CD4-positive, CD25-positive, alpha-beta regulatory T cell (primary cell): ENCODE measurements at regions not wholly inside any gene's neighbourhood (a gene's known extent, or its start where the extent isn't known, plus 50 kb on each side); places are given as distances from the start of the nearest gene placed in this dataset.
"Not testable (repeated sequence)": the region's sequence is repeated elsewhere in the genome, so short reads cannot be mapped to it uniquely, and the experiment has no call there.

Experiments
- ATAC-seq, 2 donors: fragments of 150-1000 bp; cut with Tn5 transposase; one replicate each; pipeline ENCODE4 v1.10.0; 2021; ENCODE audit warnings: low read depth in 2 of 2, moderate number of reproducible peaks in 2 of 2, moderate library complexity in 1 of 2
- DNase-seq, 3 donors: peaks; one replicate each; pipeline versions ENCODE4 v3.0.0 to v3.0.0-alpha.2; 2012 to 2022; ENCODE audit warnings: mixed read lengths in 1 of 3
- H3K27ac ChIP-seq: one replicate; pipeline ENCODE4 v1.7.0; 2013; ENCODE audit warnings: mild to moderate bottlenecking, low read length; ENCODE audit not compliant: insufficient read depth, poor library complexity, severe bottlenecking
- H3K27me3 ChIP-seq: one replicate; pipeline ENCODE4 v1.7.0; 2013; ENCODE audit warnings: low read length; ENCODE audit not compliant: control insufficient read depth, insufficient read depth
- H3K36me3 ChIP-seq: one replicate; pipeline ENCODE4 v1.7.0; 2013; ENCODE audit warnings: mild to moderate bottlenecking, low read length, moderate library complexity; ENCODE audit not compliant: control insufficient read depth, insufficient read depth
- H3K4me1 ChIP-seq: 2 replicates; pipeline ENCODE4 v1.7.0; 2013; ENCODE audit warnings: mild to moderate bottlenecking, low read length; ENCODE audit not compliant: insufficient read depth, control insufficient read depth, poor library complexity, severe bottlenecking
- H3K4me3 ChIP-seq: one replicate; pipeline ENCODE4 v1.7.0; 2013; ENCODE audit warnings: low read depth, mild to moderate bottlenecking, low read length, moderate library complexity
- H3K9me3 ChIP-seq, 2 experiments: 1 replicate in 1 of 2; 2 replicates in 1 of 2; pipeline ENCODE4 v1.7.0; 2013; ENCODE audit warnings: low read length in 2 of 2, mild to moderate bottlenecking in 1 of 2, moderate library complexity in 1 of 2; ENCODE audit not compliant: control insufficient read depth in 2 of 2
- H3K27ac Mint-ChIP-seq, 3 donors: one replicate each; pipeline ENCODE4 v1.8.0; 2020 to 2022; ENCODE audit warnings: mild to moderate bottlenecking in 3 of 3, mixed read lengths in 3 of 3, moderate library complexity in 2 of 3
- H3K27me3 Mint-ChIP-seq: one replicate; pipeline ENCODE4 v1.8.0; 2022; ENCODE audit warnings: mild to moderate bottlenecking, mixed read lengths
- H3K36me3 Mint-ChIP-seq: one replicate; pipeline ENCODE4 v1.8.0; 2020; ENCODE audit warnings: mixed read lengths
- H3K4me1 Mint-ChIP-seq, 4 donors: one replicate each; pipeline ENCODE4 v1.8.0; 2020 to 2022; ENCODE audit warnings: mixed read lengths in 4 of 4, mild to moderate bottlenecking in 1 of 4
- H3K4me3 Mint-ChIP-seq, 4 donors: one replicate each; pipeline ENCODE4 v1.8.0; 2020 to 2022; ENCODE audit warnings: mild to moderate bottlenecking in 4 of 4, mixed read lengths in 4 of 4, moderate library complexity in 3 of 4
- H3K9me3 Mint-ChIP-seq, 7 donors: one replicate each; pipeline ENCODE4 v1.8.0; 2020 to 2022; ENCODE audit warnings: mixed read lengths in 7 of 7, mild to moderate bottlenecking in 3 of 7, moderate library complexity in 2 of 7

DNA sequence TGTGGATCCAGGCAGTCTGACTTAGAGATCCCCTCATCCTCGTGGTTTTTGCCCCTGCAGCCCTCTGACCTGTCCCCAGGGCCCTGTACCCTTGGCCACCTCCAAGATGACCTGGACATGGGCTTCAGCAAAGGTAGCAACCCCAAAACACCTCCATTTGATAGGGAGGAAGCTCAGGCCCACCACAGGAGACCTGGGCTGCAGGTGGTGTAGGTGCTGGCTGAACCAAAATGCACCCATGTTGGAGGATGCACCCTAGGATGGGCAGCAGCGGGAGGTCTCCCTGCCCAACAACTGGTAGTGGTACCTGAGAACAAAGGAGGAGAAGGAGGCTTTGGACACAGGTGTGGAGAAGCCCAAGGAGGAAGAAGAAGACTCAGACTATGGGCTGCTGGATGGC is 188.7 kb downstream of the ZNF716 start:
- no peak overlapping the region for H3K4me3 Mint-ChIP-seq
- no peaks in the 10 kb centered on the region for H3K27me3 Mint-ChIP-seq
- Histone ChIP-seq H3K27ac (no peak overlapping the region), H3K36me3 (no peaks in the 10 kb centered on the region), H3K27me3 (no peaks in the 10 kb centered on the region), H3K9me3 (peaks cover 0 to 10% of the 10 kb centered on the region in 2 experiments), H3K4me3 (no peak overlapping the region), H3K4me1 (no peaks in the 10 kb centered on the region)
- H3K4me1 Mint-ChIP-seq = no peaks in the 10 kb centered on the region
- H3K36me3 Mint-ChIP-seq = no peaks in the 10 kb centered on the region
- H3K27ac Mint-ChIP-seq = no peak overlapping the region
- DNase-seq (no peak), ATAC-seq (no peak)
- H3K9me3 Mint-ChIP-seq = peaks cover 0 to 18% (median 4%) of the 10 kb centered on the region in 7 donors

DNA sequence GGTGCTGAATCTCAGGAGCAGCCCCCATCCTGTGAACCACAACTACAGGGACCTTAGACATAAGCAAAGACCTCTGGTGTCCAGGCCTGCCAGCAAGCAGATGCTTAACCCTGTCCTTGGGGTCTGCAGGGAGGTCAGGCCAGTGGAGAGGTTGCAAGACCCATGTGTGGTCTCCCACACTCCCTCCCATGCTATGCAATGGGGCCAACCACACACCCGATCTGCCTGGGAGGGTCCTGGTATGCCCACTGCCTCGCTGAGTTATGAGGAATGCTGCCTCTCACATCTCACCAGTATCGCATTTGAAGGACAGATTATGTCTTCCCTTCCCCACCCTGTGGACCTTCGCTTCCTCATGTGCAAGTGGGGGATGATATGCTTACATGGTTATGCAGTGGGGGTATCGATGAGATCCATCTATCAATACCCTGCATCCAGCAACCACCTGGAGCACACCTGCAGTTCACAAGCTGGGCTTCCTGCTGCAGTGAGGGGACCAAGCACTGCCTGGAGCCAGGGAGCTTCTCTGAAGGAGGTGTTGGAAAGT is 191.6 kb downstream of the ZNF716 start:
- ATAC-seq (no peak), DNase-seq (no peak)
- Histone ChIP-seq H3K27me3 (no peaks in the 10 kb centered on the region), H3K4me1 (no peaks in the 10 kb centered on the region), H3K27ac (no peak overlapping the region), H3K9me3 (peaks cover 0 to 10% of the 10 kb centered on the region in 2 experiments), H3K36me3 (no peaks in the 10 kb centered on the region), H3K4me3 (no peak overlapping the region)
- H3K27me3 Mint-ChIP-seq = no peaks in the 10 kb centered on the region
- no peaks in the 10 kb centered on the region for H3K4me1 Mint-ChIP-seq
- no peak overlapping the region for H3K4me3 Mint-ChIP-seq
- H3K27ac Mint-ChIP-seq = no peak overlapping the region
- no peaks in the 10 kb centered on the region for H3K36me3 Mint-ChIP-seq
- peaks cover 0 to 24% (median 6%) of the 10 kb centered on the region in 7 donors for H3K9me3 Mint-ChIP-seq

DNA sequence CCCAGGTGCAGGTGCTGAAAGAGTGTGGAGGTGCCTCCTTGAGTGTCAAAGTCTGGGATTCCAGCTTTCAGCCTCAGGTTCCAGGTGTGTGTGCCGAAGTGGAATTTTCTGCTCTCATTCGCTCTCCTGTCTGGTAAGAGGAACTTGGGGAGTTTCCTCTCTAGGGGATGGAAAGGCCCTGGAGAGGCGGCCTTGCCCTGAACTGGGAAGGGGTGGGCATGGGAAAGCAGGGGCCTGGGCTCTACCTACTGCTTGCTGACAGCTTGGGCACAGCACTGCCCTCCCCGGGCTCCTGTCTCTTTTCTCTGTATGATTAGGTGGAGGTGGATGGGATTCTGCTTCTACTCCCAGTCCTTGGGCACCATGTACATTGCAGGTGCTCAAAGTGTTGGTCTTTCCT is 192.8 kb downstream of the ZNF716 start:
- no peaks in the 10 kb centered on the region for H3K4me1 ChIP-seq
- Mint-ChIP-seq H3K27me3 (no peaks in the 10 kb centered on the region), H3K36me3 (no peaks in the 10 kb centered on the region), H3K9me3 (peaks cover 0 to 27% (median 6%) of the 10 kb centered on the region in 7 donors), H3K4me1 (no peaks in the 10 kb centered on the region), H3K27ac (no peak overlapping the region), H3K4me3 (no peak overlapping the region)
- H3K27me3 ChIP-seq = no peaks in the 10 kb centered on the region
- DNase-seq (no peak), ATAC-seq (no peak)
- H3K27ac ChIP-seq = no peak overlapping the region
- H3K4me3 ChIP-seq = no peak overlapping the region
- H3K9me3 ChIP-seq = peaks cover 0 to 10% of the 10 kb centered on the region in 2 experiments
- H3K36me3 ChIP-seq = no peaks in the 10 kb centered on the region

DNA sequence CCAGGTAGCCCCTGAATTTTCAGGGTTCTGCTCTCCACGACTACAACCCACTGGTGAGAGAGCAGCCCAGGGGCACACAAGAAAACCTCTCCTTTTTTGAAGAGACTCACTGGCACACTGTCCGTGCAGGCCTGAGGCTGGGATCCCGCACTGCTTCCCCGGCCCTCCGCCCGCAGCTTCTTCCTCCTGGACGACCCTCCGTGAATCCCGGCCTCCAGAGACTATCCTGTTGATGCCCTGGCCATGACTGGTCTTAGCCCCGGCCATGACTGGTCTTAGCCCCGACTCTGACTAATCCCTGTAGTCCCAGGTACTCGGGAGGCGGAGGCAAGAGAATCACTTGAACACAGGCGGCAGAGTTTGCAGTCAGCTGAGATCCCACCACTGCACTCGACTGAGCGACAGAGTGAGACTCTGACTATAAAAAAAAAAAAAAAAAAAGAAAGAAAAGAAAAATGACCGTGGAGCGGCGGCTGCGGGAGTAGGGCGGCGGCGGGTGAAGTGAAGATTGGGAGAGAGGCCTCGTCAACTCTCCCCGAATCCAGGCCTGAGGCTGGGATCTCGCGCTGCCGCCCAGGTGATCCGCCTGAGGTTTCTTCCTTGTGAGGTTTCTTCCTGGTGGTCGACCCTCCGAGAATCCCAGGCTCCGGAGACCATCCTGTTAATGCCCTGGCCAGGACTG is 196.4 kb downstream of the ZNF716 start:
- ATAC-seq (no peak), DNase-seq (no peak)
- Histone ChIP-seq H3K36me3 (no peaks in the 10 kb centered on the region), H3K4me3 (no peak overlapping the region), H3K27me3 (no peaks in the 10 kb centered on the region), H3K9me3 (peaks cover 0 to 24% of the 10 kb centered on the region in 2 experiments), H3K4me1 (no peaks in the 10 kb centered on the region), H3K27ac (no peak overlapping the region)
- H3K9me3 Mint-ChIP-seq = peaks cover 0 to 40% (median 14%) of the 10 kb centered on the region in 7 donors
- no peaks in the 10 kb centered on the region for H3K27me3 Mint-ChIP-seq
- no peak overlapping the region for H3K27ac Mint-ChIP-seq
- H3K4me3 Mint-ChIP-seq = no peak overlapping the region
- no peaks in the 10 kb centered on the region for H3K36me3 Mint-ChIP-seq
- no peaks in the 10 kb centered on the region for H3K4me1 Mint-ChIP-seq

DNA sequence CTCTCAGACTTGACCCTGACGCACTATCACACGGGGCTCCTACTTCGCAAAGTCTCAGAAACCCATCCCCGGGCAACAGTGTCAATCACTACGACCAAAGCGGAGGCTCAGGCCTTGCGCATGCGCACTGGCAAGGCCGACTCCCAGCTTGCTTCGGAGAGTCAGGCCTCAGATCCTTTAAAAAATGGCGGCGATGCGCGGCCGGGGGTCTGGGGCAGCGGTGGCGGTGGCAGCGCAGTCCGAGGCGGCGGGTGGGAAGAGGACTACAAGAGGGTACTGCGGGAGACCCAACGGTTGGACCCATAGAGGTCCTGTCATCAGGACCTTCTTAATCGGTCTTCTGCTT is 196.9 kb downstream of the ZNF716 start:
- no peaks in the 10 kb centered on the region for H3K27me3 Mint-ChIP-seq
- no peak overlapping the region for H3K27ac Mint-ChIP-seq
- Histone ChIP-seq H3K4me1 (no peaks in the 10 kb centered on the region), H3K27ac (no peak overlapping the region), H3K36me3 (no peaks in the 10 kb centered on the region), H3K27me3 (no peaks in the 10 kb centered on the region), H3K9me3 (peaks cover 0 to 24% of the 10 kb centered on the region in 2 experiments), H3K4me3 (no peak overlapping the region)
- no peaks in the 10 kb centered on the region for H3K4me1 Mint-ChIP-seq
- H3K36me3 Mint-ChIP-seq = no peaks in the 10 kb centered on the region
- DNase-seq = no peak
- H3K9me3 Mint-ChIP-seq = peaks cover 0 to 43% (median 15%) of the 10 kb centered on the region in 7 donors
- ATAC-seq = no peak
- H3K4me3 Mint-ChIP-seq = no peak overlapping the region

DNA sequence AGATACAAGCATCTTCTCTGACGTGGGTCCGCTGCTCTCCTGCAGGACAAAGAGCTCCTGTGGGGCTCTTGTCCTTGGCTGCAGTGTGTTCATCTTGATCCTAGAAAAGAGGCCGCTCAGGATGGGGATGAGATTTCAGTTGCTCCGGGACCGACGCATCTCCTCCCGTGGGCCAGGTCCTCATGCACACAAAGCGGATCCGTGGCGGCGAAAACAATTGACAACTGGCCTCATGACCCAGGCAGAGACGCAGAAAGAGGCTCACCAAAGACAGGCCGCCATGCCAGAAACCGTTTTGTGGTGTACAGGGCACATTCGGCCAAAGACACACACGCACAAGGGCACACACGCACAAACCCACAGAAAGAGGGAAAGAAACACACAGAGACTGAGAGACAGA is 200.4 kb downstream of the ZNF716 start:
- not testable (repeated sequence) for H3K4me1 ChIP-seq, ATAC-seq, DNase-seq, H3K27me3 ChIP-seq, H3K27me3 Mint-ChIP-seq, H3K4me1 Mint-ChIP-seq, H3K4me3 ChIP-seq, H3K27ac Mint-ChIP-seq, H3K4me3 Mint-ChIP-seq, H3K36me3 Mint-ChIP-seq, H3K27ac ChIP-seq, H3K36me3 ChIP-seq
- H3K9me3 ChIP-seq = peaks cover 0 to 31% of the 10 kb centered on the region in 2 experiments
- peaks cover 0 to 52% (median 23%) of the 10 kb centered on the region in 7 donors for H3K9me3 Mint-ChIP-seq

DNA sequence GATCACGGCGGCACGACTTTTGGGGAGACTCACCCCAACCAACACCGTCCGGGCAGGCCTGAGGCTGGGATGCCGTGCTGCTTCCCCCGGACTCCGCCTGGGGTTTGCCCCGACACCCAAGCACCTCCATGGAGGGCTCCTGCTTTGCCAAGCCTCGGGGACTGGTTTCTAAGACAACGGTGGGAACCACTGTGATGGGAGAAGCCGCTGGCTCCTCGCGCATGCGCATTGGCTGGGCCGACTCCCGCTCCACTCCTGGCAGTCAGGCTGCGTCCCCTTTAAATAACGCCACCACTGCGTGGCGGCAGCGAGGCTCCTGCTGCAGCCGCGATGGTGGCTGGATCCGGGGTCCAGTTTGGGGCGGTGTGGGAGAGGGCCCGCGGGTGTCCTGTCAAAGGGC is 201.0 kb downstream of the ZNF716 start:
- Mint-ChIP-seq H3K4me1 (no peaks in the 10 kb centered on the region), H3K4me3 (no peak overlapping the region), H3K27me3 (no peaks in the 10 kb centered on the region), H3K9me3 (peaks cover 0 to 48% (median 18%) of the 10 kb centered on the region in 7 donors), H3K27ac (no peak overlapping the region), H3K36me3 (no peaks in the 10 kb centered on the region)
- Histone ChIP-seq H3K4me3 (no peak overlapping the region), H3K27me3 (no peaks in the 10 kb centered on the region), H3K36me3 (no peaks in the 10 kb centered on the region), H3K9me3 (peaks cover 0 to 31% of the 10 kb centered on the region in 2 experiments), H3K27ac (no peak overlapping the region), H3K4me1 (no peaks in the 10 kb centered on the region)
- no peak for DNase-seq
- no peak for ATAC-seq

DNA sequence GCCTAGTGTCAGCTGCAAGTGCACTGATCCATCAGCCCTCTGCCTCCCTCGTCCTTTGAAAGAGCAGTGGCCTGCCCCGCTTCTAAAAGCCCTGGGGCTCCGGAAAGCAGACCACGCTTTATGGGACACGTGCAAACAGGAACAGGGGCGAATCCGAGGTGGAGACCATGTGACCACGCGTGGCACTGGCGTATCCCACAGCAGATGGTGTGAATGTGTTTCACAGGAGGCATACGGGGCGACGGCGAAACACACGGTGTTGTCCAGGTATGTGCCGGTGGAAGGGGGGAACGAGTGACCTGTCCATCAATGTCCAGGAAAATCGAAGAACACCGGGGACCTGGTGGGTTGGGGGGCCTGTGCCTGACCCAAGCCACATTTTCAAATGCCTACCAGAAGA is 201.6 kb downstream of the ZNF716 start:
- H3K27ac Mint-ChIP-seq, DNase-seq, H3K27ac ChIP-seq, H3K36me3 Mint-ChIP-seq, H3K4me3 ChIP-seq, H3K4me1 ChIP-seq, H3K4me1 Mint-ChIP-seq, ATAC-seq, H3K36me3 ChIP-seq, H3K27me3 Mint-ChIP-seq, H3K4me3 Mint-ChIP-seq, H3K27me3 ChIP-seq: not testable (repeated sequence)
- H3K9me3 ChIP-seq = peaks cover 0 to 31% of the 10 kb centered on the region in 2 experiments
- peaks cover 0 to 49% (median 20%) of the 10 kb centered on the region in 7 donors for H3K9me3 Mint-ChIP-seq
